Panc1 (cell line): ENCODE measurements at regions not wholly inside any gene's neighbourhood (a gene's known extent, or its start where the extent isn't known, plus 50 kb on each side); places are given as distances from the start of the nearest gene placed in this dataset.

Source experiments
- ATAC-seq: fragments of 200-7000 bp; cut with Tn5 transposase; 2 replicates; pipeline ENCODE4 v1.9.1; 2020; ENCODE audit warnings: mild to moderate bottlenecking, moderate library complexity
- BruUV-seq: library from RNA; stranded (reverse); fragments of 400-500 nt; replicated peaks from 2 replicates; lab custom pipeline; 2021; lab: Mats Ljungman, UMichigan
- CTCF ChIA-PET: fragments of 300-600 bp; sonication (Branson Sonifier 250); formaldehyde crosslinking; loops from one replicate; lab custom pipeline; 2022; ENCODE audit warnings: antibody characterized with exemption; lab: Charles Lee
- POLR2A ChIA-PET: fragments of 300-600 bp; sonication (Branson Sonifier 250); formaldehyde crosslinking; loops from one replicate; lab custom pipeline; 2022; ENCODE audit warnings: antibody characterized with exemption; lab: Charles Lee
- DNase-seq: peaks from one replicate; pipeline ENCODE4 v3.0.0-alpha.2; 2010; ENCODE audit warnings: low read depth, low spot score
- H3K27ac ChIP-seq: 2 replicates; pipeline ENCODE4 v1.5.1; 2011; ENCODE audit warnings: mild to moderate bottlenecking, low read length, inconsistent platforms
- H3K27me3 ChIP-seq: fragments of 200-500 bp; sonication (Bioruptor generic); 2 replicates; pipeline ENCODE4 v1.6.0; 2014; ENCODE audit warnings: low read length, inconsistent platforms; ENCODE audit not compliant: control insufficient read depth, insufficient read depth
- H3K36me3 ChIP-seq: fragments of 200-500 bp; sonication (Bioruptor generic); 2 replicates; pipeline ENCODE4 v1.5.1; 2014; ENCODE audit warnings: inconsistent platforms, mild to moderate bottlenecking, low read length, moderate library complexity; ENCODE audit not compliant: control insufficient read depth, insufficient read depth
- H3K4me1 ChIP-seq: 2 replicates; pipeline ENCODE4 v1.5.1; 2011; ENCODE audit warnings: inconsistent platforms, mild to moderate bottlenecking, low read length, moderate library complexity; ENCODE audit not compliant: control insufficient read depth, insufficient read depth
- H3K4me3 ChIP-seq, 2 experiments: 2 replicates each; pipeline ENCODE4 v1.5.1; 2011 to 2012; ENCODE audit warnings: low read depth in 2 of 2, low read length in 2 of 2, mild to moderate bottlenecking in 2 of 2, inconsistent platforms in 1 of 2, moderate library complexity in 1 of 2
- H3K9me3 ChIP-seq: fragments of 200-500 bp; sonication (Bioruptor generic); 2 replicates; pipeline ENCODE4 v1.5.1; 2014; ENCODE audit warnings: low read depth, mild to moderate bottlenecking, inconsistent platforms, low read length, moderate library complexity; ENCODE audit not compliant: control insufficient read depth, insufficient read depth
- POLR2AphosphoS5 ChIP-seq: IDR thresholded peaks from 2 replicates; pipeline ENCODE4 v1.6.1; 2012; ENCODE audit warnings: mild to moderate bottlenecking, low read depth, low read length, moderate library complexity
- SIN3A ChIP-seq: IDR thresholded peaks from 2 replicates; pipeline ENCODE4 v1.6.1; 2012; ENCODE audit warnings: low read depth, mild to moderate bottlenecking, low read length, moderate library complexity, borderline replicate concordance; ENCODE audit not compliant: insufficient read depth
- TCF7L2 ChIP-seq: IDR thresholded peaks from 2 replicates; pipeline ENCODE4 v1.6.1; 2011; ENCODE audit warnings: mild to moderate bottlenecking, low read depth, low read length, inconsistent platforms
- in situ Hi-C: cut with HindIII; loops from 2 replicates; pipeline ENCODE4 v1.10.0; 2016; ENCODE audit warnings: low sequenced_read_pairs, low pct_unique_long_range_greater_than_20kb
- intact Hi-C: fragments of 100-400 bp; cut with micrococcal nuclease; formaldehyde crosslinking; loops from one replicate; pipeline ENCODE4 v1.10.0; 2022; ENCODE audit not compliant: unreplicated experiment
- TF ChIP-seq, protein P1 (sequence below), 2 experiments: IDR thresholded peaks; 2 replicates each; pipeline ENCODE4 v1.6.1; 2011 to 2012; ENCODE audit warnings: low read depth in 2 of 2, control low read depth in 1 of 2, low read length in 1 of 2, mild to moderate bottlenecking in 1 of 2, moderate library complexity in 1 of 2; ENCODE audit not compliant: insufficient read depth in 1 of 2
- TF ChIP-seq, protein P2 (sequence below): fragments of 450-650 bp; IDR thresholded peaks from 2 replicates; pipeline ENCODE4 v1.5.1; 2017; ENCODE audit warnings: mild to moderate bottlenecking

DNA sequence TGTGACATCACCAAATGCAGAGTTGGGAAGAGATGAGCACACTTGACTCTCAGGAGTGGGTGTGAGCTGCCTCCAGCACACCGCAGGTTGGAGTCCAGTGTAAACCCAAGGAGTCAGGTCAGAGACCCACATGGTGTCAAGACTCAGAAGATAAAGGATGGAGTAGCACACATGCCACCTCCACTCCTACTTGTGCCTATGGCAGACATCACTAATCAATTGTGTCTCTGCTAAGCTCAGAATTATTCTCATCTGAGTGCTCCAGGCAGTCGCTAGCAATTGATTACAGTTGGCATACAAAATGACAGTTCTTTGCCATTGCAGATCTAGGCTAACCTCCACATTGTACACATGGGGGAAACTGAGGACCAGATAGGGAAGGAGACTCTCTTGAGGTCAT is 187.1 kb downstream of the RPS24 start:
- no peaks in the 10 kb centered on the region for H3K36me3 ChIP-seq
- no peaks in the 10 kb centered on the region for H3K4me1 ChIP-seq
- H3K9me3 ChIP-seq, result no peaks in the 10 kb centered on the region
- no peak for ATAC-seq
- no TSS peak for BruUV-seq
- peaks cover 3% of the 10 kb centered on the region for H3K27me3 ChIP-seq
- DNase-seq, result no peak
- ChIA-PET CTCF (no interaction called here), POLR2A (no interaction called here)
- TF ChIP-seq, protein P1, sequence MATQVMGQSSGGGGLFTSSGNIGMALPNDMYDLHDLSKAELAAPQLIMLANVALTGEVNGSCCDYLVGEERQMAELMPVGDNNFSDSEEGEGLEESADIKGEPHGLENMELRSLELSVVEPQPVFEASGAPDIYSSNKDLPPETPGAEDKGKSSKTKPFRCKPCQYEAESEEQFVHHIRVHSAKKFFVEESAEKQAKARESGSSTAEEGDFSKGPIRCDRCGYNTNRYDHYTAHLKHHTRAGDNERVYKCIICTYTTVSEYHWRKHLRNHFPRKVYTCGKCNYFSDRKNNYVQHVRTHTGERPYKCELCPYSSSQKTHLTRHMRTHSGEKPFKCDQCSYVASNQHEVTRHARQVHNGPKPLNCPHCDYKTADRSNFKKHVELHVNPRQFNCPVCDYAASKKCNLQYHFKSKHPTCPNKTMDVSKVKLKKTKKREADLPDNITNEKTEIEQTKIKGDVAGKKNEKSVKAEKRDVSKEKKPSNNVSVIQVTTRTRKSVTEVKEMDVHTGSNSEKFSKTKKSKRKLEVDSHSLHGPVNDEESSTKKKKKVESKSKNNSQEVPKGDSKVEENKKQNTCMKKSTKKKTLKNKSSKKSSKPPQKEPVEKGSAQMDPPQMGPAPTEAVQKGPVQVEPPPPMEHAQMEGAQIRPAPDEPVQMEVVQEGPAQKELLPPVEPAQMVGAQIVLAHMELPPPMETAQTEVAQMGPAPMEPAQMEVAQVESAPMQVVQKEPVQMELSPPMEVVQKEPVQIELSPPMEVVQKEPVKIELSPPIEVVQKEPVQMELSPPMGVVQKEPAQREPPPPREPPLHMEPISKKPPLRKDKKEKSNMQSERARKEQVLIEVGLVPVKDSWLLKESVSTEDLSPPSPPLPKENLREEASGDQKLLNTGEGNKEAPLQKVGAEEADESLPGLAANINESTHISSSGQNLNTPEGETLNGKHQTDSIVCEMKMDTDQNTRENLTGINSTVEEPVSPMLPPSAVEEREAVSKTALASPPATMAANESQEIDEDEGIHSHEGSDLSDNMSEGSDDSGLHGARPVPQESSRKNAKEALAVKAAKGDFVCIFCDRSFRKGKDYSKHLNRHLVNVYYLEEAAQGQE (IDR thresholded peaks at IDR 0.05; ENCODE audit: insufficient read depth in 1 of 2, low read depth in 2 of 2, low read length in 1 of 2), result no peak
- TF ChIP-seq, protein P2, sequence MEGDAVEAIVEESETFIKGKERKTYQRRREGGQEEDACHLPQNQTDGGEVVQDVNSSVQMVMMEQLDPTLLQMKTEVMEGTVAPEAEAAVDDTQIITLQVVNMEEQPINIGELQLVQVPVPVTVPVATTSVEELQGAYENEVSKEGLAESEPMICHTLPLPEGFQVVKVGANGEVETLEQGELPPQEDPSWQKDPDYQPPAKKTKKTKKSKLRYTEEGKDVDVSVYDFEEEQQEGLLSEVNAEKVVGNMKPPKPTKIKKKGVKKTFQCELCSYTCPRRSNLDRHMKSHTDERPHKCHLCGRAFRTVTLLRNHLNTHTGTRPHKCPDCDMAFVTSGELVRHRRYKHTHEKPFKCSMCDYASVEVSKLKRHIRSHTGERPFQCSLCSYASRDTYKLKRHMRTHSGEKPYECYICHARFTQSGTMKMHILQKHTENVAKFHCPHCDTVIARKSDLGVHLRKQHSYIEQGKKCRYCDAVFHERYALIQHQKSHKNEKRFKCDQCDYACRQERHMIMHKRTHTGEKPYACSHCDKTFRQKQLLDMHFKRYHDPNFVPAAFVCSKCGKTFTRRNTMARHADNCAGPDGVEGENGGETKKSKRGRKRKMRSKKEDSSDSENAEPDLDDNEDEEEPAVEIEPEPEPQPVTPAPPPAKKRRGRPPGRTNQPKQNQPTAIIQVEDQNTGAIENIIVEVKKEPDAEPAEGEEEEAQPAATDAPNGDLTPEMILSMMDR, result no peak
- no peak for TF ChIP-seq SIN3A
- TF ChIP-seq TCF7L2, result no peak
- no peak for TF ChIP-seq POLR2AphosphoS5
- no peak overlapping the region for H3K4me3 ChIP-seq
- H3K27ac ChIP-seq, result no peak overlapping the region
- intact Hi-C loops (loop anchor here (10.0 kb wide), 1 partner anchor 304 kb away; no protein-coding TSS in a partner anchor), in situ Hi-C loops (no loop called here)

DNA sequence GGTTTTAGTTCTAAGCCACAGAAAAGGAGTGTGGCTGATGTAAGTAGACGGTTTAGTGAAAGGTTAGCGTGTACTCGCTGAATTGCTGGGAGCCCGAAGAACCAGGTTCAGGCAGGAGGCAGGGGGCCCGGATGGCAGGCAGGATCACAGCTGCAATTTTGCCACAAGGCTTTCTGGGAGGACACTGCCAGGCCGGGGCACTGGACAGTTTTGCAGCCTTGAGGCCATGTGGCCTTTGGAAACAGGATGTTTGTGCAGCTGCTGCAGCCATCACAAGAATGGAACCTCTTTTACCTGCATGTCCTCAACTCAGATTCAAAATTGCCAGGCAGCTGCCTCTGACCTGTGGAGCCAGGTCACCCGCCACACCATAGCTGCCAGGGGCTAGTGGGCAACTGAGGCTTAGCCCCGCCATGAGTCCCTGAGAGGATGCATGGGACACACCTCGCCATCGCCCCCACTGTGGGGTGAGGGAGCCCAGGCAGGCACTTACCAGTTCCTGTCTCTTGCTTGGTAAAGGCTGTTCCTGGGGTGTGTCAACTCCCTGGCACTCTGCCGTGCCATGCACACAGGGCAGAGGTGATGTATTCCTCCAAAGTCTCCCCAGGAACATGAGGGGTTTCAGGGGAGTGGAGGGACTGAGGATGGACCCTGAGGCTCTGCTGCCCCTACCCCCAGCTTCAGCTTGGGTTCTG is 188.6 kb downstream of the RPS24 start:
- TF ChIP-seq POLR2AphosphoS5 (no peak), TCF7L2 (no peak), SIN3A (no peak)
- TF ChIP-seq, protein P1 (IDR thresholded peaks at IDR 0.05; ENCODE audit: insufficient read depth in 1 of 2, low read depth in 2 of 2, low read length in 1 of 2), result no peak
- TF ChIP-seq, protein P2, result no peak
- ATAC-seq, result no peak
- Histone ChIP-seq H3K4me3 (no peak overlapping the region), H3K27ac (no peak overlapping the region), H3K36me3 (no peaks in the 10 kb centered on the region), H3K9me3 (no peaks in the 10 kb centered on the region), H3K27me3 (peaks cover 3% of the 10 kb centered on the region), H3K4me1 (no peaks in the 10 kb centered on the region)
- ChIA-PET POLR2A (no interaction called here), CTCF (interaction anchor here (0.7 kb wide), 1 partner anchor 935 kb away, joined by 3 read pairs; no protein-coding TSS in a partner anchor)
- no TSS peak for BruUV-seq
- DNase-seq, result no peak
- intact Hi-C loops, result loop anchor here (10.0 kb wide), 1 partner anchor 303 kb away; no protein-coding TSS in a partner anchor
- in situ Hi-C loops, result no loop called here
